Left lung (tissue), 4 donors: ENCODE measurements at regions not wholly inside any gene's neighbourhood (a gene's known extent, or its start where the extent isn't known, plus 50 kb on each side); places are given as distances from the start of the nearest gene placed in this dataset.

ENCODE experiments used
- ATAC-seq: fragments of 200-7000 bp; cut with Tn5 transposase; one replicate; pipeline ENCODE4 v1.9.1; 2020; ENCODE audit warnings: moderate library complexity
- DNase-seq, 4 donors: peaks; one replicate each; pipeline ENCODE4 v3.0.0-alpha.2; 2013 to 2020
- H3K27ac ChIP-seq, 2 donors: fragments of 200-600 bp; sonication (generic) in 1 of 2; one replicate each; pipeline versions ENCODE4 v1.5.0 to v1.8.0; 2020 to 2021
- H3K27me3 ChIP-seq, 2 donors: fragments of 200-600 bp; sonication (generic) in 1 of 2; one replicate each; pipeline versions ENCODE4 v1.5.0 to v1.8.0; 2020 to 2021
- H3K36me3 ChIP-seq, 2 donors: fragments of 200-600 bp; sonication (generic) in 1 of 2; one replicate each; pipeline versions ENCODE4 v1.5.0 to v1.8.0; 2020 to 2021
- H3K4me1 ChIP-seq, 2 donors: fragments of 200-600 bp; one replicate each; pipeline ENCODE4 v1.8.0; 2021
- H3K4me3 ChIP-seq, 2 donors: fragments of 200-600 bp; sonication (generic) in 1 of 2; one replicate each; pipeline versions ENCODE4 v1.5.0 to v1.8.0; 2020 to 2021; ENCODE audit warnings: mild to moderate bottlenecking in 1 of 2
- H3K9me3 ChIP-seq, 2 donors: fragments of 200-600 bp; sonication (generic) in 1 of 2; one replicate each; pipeline versions ENCODE4 v1.5.0 to v1.8.0; 2020 to 2021
- CTCF ChIP-seq, 2 donors: fragments of 200-600 bp; sonication (generic) in 1 of 2; IDR thresholded peaks; one replicate each; pipeline versions ENCODE4 v1.5.0 to v1.8.0; 2021; ENCODE audit warnings: antibody characterized with exemption in 2 of 2
- intact Hi-C, 2 donors: fragments of 100-400 bp; cut with DNase I; formaldehyde crosslinking; loops; one replicate each; pipeline versions ENCODE4 v1.11.2 to v1.14.2; 2022
- donor health status: DM: no; HTN: yes; CAD: no.
- donor health status: DM: no; HTN: no; CAD: no.

- no peak for ATAC-seq
- no peak for DNase-seq
- Histone ChIP-seq H3K27me3 (no peaks in the 10 kb centered on the region), H3K9me3 (peaks cover 0 to 3% of the 10 kb centered on the region in 2 donors), H3K36me3 (no peaks in the 10 kb centered on the region), H3K4me3 (no peak overlapping the region), H3K27ac (no peak overlapping the region), H3K4me1 (peaks cover 0 to 6% of the 10 kb centered on the region in 2 donors)
- TF ChIP-seq CTCF (IDR thresholded peaks at IDR 0.05): no peak
- intact Hi-C loops: no loop called here
These were observed 135.4 kb downstream of the TRIB2 start for GRCh38 chr2:12852135-12852534.

GRCh38 chr2:12854001-12854530, 137.3 kb downstream of the TRIB2 start:
- H3K27me3 ChIP-seq: no peaks in the 10 kb centered on the region
- H3K36me3 ChIP-seq: no peaks in the 10 kb centered on the region
- no peak overlapping the region for H3K4me3 ChIP-seq
- DNase-seq (peak in 1 of 4 donors; percentile 76), ATAC-seq (no peak)
- intact Hi-C loops: no loop called here
- no peak for TF ChIP-seq CTCF (IDR thresholded peaks at IDR 0.05)
- H3K27ac ChIP-seq: no peak overlapping the region
- peaks cover 0 to 14% of the 10 kb centered on the region in 2 donors for H3K4me1 ChIP-seq
- peaks cover 0 to 3% of the 10 kb centered on the region in 2 donors for H3K9me3 ChIP-seq

GRCh38 chr2:12855508-12855907, 138.8 kb downstream of the TRIB2 start:
- H3K36me3 ChIP-seq: no peaks in the 10 kb centered on the region
- DNase-seq (no peak), ATAC-seq (no peak)
- H3K27ac ChIP-seq: no peak overlapping the region
- TF ChIP-seq CTCF (IDR thresholded peaks at IDR 0.05): no peak
- H3K9me3 ChIP-seq: peaks cover 0 to 3% of the 10 kb centered on the region in 2 donors
- no peak overlapping the region for H3K4me3 ChIP-seq
- no peaks in the 10 kb centered on the region for H3K27me3 ChIP-seq
- peaks cover 0 to 14% of the 10 kb centered on the region in 2 donors for H3K4me1 ChIP-seq
- intact Hi-C loops: no loop called here

GRCh38 chr2:12856934-12857601, 140.3 kb downstream of the TRIB2 start:
- DNase-seq: no peak
- H3K4me3 ChIP-seq: no peak overlapping the region
- intact Hi-C loops: no loop called here
- peak; percentile 40 for ATAC-seq
- H3K27ac ChIP-seq: no peak overlapping the region
- H3K36me3 ChIP-seq: no peaks in the 10 kb centered on the region
- peaks cover 0 to 3% of the 10 kb centered on the region in 2 donors for H3K9me3 ChIP-seq
- H3K4me1 ChIP-seq: peaks cover 0 to 19% of the 10 kb centered on the region in 2 donors
- H3K27me3 ChIP-seq: no peaks in the 10 kb centered on the region
- no peak for TF ChIP-seq CTCF (IDR thresholded peaks at IDR 0.05)

GRCh38 chr2:12857891-12858290, 141.2 kb downstream of the TRIB2 start:
- H3K4me1 ChIP-seq: peaks cover 0 to 19% of the 10 kb centered on the region in 2 donors
- DNase-seq: no peak
- intact Hi-C loops: no loop called here
- H3K4me3 ChIP-seq: no peak overlapping the region
- no peaks in the 10 kb centered on the region for H3K36me3 ChIP-seq
- TF ChIP-seq CTCF (IDR thresholded peaks at IDR 0.05): no peak
- H3K9me3 ChIP-seq: peaks cover 0 to 2% of the 10 kb centered on the region in 2 donors
- no peak for ATAC-seq
- H3K27ac ChIP-seq: no peak overlapping the region
- H3K27me3 ChIP-seq: no peaks in the 10 kb centered on the region
